ENCODE measurements at regions not wholly inside any gene's neighbourhood (a gene's known extent, or its start where the extent isn't known, plus 50 kb on each side); places are given as distances from the start of the nearest gene placed in this dataset.

DNA sequence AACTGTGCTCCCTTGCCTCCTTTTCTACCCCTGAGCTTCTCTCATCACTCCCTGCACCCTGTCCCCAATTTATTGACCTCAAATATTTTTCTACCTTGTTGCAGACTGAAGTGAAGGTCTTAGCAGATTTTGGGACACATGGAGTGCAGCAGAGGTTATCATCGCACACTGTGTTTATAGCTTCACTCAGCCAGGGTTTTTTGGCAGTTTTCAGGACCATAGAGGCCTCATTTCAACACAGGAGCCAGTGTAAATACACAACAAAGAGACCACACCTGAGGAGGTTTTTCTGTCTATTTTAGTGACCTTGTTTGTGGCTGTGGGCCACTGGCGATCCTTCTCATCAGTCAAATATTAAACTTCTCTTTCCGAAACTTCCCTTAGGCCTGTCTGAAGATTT, 457.1 kb downstream of the SPRY1 start:
- DNase-seq = no peak

DNA sequence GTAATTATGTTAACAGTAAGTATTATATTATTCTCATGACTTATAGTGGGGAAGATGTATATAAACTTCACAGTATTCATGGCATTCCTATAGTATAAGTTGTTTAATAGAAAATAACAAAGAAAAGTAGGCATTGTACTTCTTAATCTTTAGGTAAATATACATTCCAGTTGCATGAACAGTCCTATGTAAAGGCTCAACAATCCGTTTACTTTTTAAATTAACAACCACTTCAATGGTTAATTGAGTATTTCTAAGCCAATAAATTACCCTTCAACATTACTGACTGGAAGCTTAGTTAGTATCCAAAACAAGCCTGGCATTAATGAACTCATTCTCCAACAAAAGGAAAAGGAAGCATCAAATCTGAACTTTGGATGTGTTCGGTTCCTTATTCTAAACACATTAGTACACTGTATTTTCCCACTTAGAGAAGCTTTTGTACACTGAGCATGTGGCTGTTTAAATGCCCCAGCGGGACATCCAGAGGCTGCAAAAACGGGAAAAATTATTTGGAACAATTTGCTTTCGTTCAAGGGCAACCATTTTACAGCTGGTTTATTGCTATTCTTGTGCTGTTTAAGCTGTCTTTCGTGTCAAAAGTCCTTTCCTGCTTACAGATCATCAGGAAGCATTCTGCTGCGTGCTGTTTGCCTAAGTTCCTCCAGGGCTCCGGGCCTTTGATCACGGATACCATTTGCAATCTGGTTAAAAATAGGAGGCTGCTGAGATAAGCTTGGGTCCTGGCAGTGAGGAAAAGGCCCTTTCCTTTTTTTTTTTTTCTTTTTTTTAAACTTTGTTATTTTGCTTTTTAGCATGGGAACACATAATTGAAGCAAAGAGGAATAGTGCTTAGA, 460.3 kb downstream of the SPRY1 start:
- DNase-seq = peak; percentile 31

- DNase-seq = no peak
Observed at GRCh38 chr4:123858465-123858864, 461.9 kb downstream of the SPRY1 start.

DNA sequence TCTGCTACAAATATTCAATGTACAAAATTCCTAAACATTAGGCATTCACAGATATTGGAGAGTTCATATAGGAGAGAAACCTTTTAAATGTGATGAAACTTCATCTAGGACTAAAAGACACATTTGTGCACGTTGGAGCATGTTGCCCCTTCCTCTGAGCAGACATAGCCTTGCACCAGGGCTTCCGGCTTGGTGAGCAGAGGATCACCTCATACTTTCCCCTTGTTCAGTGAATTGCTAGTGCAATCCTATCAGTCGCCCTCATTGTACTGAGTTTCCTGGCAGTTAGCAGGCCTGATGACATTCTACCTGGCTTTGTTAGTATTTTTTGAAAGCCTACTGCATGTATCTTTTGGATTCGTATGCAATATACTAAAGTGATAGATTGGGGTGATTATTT, 466.2 kb downstream of the SPRY1 start:
- DNase-seq = no peak

DNA sequence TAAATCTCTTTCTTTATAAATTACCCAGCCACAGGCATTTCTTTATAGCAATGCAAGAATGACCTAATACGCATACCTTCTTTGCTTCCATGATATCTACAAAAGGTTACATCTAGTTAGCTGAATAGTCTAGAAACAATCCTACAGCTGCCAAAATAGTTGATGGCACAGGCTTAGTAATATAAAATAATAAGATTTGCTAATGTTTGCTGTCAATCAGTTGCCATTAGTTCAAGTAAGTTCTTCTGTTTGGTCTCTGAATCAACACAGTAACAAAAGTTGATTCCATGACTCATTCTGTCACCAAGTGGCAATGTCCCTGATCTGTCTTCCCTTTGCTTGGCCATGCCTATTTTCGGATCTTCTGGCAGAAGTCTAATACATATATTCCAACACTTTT, 470.2 kb downstream of the SPRY1 start:
- DNase-seq = no peak

GRCh38 chr4:123867910-123868587, 471.5 kb downstream of the SPRY1 start:
- DNase-seq = no peak

DNA sequence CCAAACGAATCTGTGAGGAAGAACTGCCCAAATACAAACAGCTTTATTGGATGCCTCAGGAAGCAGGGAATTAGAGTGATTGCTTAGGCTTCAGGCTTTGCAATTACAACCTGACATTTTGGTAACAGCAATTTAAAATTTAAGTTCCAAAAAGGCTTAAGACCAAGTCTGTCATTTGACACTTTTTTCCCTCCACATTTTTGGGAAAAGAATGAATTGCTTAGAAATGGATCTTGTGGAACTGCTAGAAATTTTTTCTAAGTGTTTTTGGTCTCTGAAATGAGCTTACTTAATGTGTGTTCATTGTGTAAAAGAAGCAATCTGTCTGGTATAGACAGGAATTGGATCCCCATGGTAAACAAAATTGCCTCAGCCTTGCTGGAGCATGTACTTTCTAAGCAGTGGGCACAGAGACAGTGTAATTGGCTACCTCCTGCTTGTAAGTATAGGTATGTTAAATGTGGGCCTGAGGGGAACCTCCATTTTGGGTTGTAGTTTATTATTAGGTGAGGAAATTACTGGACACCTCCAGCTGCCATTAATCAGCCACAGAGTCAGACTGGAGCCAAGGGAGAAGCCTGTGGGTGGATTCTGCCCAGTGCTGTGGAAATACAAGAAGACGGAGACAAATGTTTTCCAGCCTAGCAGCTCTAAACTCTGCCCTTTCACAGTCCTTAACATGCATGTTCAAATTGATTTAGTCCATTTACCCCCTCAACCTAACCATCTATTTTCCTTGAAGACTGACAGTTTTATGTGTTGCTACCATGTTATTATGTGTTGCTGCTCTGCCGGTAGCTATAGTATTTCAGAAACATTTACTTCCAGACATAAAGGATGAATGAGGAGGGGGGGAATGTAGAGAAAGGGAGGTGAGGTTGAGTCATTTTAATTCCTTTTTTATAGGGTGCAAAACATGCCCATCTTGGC, 473.0 kb downstream of the SPRY1 start:
- no peak for DNase-seq

DNA sequence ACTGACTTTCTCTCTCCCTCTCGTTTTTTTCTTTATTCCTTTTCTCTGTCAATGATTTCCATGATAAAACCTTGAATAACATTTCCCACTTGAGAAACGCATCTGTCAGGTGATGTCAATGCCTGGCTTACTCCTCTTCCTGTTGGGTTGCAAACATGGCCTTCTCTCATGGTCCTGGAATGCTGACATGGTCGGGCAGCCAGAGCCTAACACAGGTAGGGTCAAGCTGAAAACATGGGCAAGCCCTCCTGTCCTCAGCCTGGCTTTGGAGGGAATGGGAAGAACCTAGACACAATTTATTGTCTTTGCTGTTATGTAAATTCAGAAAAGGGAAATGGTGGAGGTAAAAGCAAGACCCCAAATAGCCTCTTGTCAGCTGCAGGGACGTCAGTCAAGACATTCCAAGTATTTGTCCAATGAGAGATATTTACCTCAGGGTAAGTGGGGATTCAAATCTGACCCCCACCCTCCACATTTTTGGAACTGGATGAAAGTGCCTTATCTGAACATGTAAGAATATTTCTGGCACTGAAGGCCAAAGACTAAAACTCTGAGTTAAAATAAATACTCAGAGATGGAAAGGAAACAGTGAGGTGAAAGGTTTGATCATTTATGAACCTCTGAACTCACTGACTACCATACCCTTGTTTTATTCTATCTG, 473.8 kb downstream of the SPRY1 start:
- no peak for DNase-seq

DNA sequence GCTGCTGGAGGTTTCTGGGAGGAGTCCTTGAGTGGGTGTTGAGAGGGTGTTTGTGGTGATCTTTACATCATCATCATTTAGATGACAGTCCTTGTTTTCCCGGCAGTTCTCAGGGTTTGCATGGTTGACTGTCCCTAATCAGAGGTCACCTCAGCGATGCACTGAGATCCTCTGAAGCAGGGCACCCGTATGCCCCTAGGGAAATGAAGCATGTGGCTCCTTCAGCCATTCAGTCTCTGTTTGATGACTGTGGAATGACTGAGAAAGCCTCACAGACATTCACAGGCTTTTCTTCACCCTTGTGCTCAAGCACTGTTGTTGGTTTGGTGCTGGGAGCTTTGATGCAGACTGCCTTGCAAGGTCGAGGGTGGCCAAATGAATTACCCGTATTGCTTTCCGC, 474.7 kb downstream of the SPRY1 start:
- DNase-seq = no peak

DNA sequence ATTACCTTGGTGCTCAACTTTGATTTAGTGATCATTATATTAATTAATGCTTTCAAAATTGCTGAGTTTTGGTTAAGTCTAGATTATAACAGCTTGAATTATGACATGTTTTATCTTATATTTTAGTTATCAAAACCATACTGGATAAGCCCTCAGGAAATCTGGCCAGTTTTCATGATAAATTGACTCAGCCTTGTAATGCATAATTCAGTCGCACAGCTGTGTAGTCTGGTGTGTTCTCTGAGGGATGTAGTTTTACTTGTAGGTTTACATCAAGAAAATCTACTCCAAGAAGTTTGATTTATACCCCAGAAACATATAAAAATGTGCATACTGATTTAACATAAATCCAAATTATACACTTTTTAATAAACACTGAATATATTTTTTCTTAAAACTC, 477.5 kb downstream of the SPRY1 start:
- DNase-seq = no peak

DNA sequence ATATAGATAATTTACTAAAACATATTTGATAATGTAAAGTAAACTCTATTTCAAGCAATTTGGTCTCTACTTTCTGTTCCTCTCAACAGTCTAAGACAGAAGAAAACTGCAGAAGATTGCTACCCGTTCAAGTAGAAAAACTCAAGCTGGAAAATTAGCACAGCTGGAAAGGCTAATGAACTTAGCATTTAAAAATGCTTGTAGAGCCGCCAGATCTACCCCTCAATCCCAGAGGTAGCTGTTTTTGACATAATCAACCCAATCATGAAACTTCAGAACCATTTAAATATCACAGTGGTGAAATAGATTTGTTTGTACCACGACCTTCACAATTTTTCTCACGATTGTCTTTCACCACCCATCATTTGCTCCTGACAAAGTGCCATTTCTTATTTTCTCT, 479.5 kb downstream of the SPRY1 start:
- no peak for DNase-seq

DNA sequence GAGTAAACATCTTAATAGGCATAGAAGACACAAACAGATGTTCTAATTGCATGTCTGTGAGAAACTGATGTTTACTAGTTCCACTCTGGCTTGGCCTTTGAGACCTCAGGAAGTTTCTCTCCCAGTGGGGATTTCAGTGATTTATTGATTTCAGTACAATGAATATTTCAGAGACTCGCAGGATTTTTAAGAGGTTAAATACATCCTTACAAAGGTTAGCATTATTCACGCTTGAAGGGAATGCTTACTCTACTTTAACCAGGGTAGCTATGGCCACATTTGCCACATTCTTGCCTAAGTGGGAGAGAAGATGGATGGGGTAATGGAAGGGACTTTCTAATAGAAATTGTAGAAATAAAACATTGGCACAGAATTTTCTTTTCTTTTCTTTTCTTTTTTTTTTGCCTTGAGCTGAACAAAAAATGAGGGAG, 480.1 kb downstream of the SPRY1 start:
- no peak for DNase-seq

GRCh38 chr4:123877551-123877950, 481.0 kb downstream of the SPRY1 start:
- DNase-seq = no peak

DNA sequence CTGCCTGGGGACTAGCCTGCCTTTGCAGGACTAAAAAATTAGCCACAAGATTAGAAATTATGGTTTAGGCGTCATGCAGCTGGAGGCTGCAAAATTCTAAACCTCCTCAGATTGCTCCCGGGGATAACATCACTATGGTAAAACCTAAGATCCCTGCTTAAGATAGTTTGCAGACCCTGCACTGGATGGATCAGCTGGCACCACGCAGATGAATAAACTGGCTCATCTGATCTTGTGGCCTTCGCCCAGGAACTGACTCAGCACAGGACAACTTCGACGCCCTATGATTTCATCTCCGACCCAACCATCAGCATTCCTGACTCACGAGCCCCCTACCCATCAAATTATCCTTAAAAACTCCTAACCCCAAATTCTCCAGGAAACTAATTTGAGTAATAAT, 482.4 kb downstream of the SPRY1 start:
- no peak for DNase-seq

- DNase-seq = no peak
Observed at GRCh38 chr4:123880631-123881030, 484.0 kb downstream of the SPRY1 start.

- DNase-seq = no peak
Observed at GRCh38 chr4:123884922-123885321, 488.3 kb downstream of the SPRY1 start.

- DNase-seq = no peak
Observed at GRCh38 chr4:123889507-123889906, 492.9 kb downstream of the SPRY1 start.

GRCh38 chr4:123890889-123891288, 494.3 kb downstream of the SPRY1 start:
- no peak for DNase-seq

- no peak for DNase-seq
Observed at GRCh38 chr4:123891881-123892280, 495.3 kb downstream of the SPRY1 start.

DNA sequence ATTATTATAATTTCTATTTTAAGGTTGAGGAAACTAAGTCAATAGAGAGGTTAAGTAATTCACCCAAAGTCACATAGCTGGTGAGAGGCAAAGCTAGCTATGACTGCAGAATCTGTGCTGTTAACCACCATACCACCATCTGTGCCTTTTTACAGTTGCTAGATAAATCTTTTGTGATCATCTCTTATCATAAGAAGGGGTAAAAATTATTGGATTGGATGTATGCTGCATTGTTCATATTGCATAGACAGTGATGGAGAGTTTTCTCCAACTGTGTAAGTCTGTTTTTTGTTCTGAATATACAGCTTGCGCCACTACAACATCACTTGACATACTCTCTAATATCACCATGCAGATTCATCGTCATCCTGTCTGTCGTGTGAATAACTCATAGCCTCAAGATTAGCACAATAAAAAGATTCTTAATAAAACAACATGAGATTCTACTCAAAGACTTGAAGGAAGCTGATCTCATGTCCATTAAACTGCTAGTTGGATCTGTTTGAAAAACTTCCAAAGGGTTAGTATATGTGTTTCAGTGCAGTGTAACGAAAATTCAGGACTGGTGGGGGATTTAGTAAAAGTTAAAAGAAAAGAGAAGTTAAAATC, 495.9 kb downstream of the SPRY1 start:
- DNase-seq = no peak

- DNase-seq = peak; percentile 40
Observed at GRCh38 chr4:123893011-123893981, 496.7 kb downstream of the SPRY1 start.
